GM23338 (cell line): ENCODE measurements at regions not wholly inside any gene's neighbourhood (a gene's known extent, or its start where the extent isn't known, plus 50 kb on each side); places are given as distances from the start of the nearest gene placed in this dataset.

ENCODE experiments used
- ATAC-seq: fragments of 200-7000 bp; cut with Tn5 transposase; 3 replicates; pipeline ENCODE4 v1.9.1; 2020
- DNase-seq: peaks from one replicate; pipeline ENCODE4 v3.0.0-alpha.2; 2015; ENCODE audit warnings: low spot score
- H2AFZ ChIP-seq: fragments of 200-600 bp; sonication (generic); 2 replicates; pipeline ENCODE4 v1.8.0; 2016; ENCODE audit warnings: antibody characterized with exemption, mild to moderate bottlenecking, moderate library complexity
- H3F3A ChIP-seq: fragments of 200-600 bp; sonication (generic); replicated peaks from 2 replicates; pipeline ENCODE4 v1.8.0; 2017; ENCODE audit warnings: antibody characterized with exemption, mixed run types, low read depth
- H3K27ac ChIP-seq: fragments of 200-600 bp; sonication (generic); 2 replicates; pipeline ENCODE4 v1.6.1; 2016; ENCODE audit warnings: low read depth
- H3K27me3 ChIP-seq: fragments of 200-600 bp; sonication (generic); 2 replicates; pipeline ENCODE4 v1.8.0; 2016; ENCODE audit warnings: mild to moderate bottlenecking, mixed run types, moderate library complexity; ENCODE audit not compliant: insufficient read depth
- H3K36me3 ChIP-seq: fragments of 200-600 bp; sonication (generic); 2 replicates; pipeline ENCODE4 v1.8.0; 2016; ENCODE audit warnings: mild to moderate bottlenecking; ENCODE audit not compliant: insufficient read depth
- H3K4me1 ChIP-seq: fragments of 200-600 bp; sonication (generic); 2 replicates; pipeline ENCODE4 v1.8.0; 2016; ENCODE audit warnings: mild to moderate bottlenecking, moderate library complexity; ENCODE audit not compliant: insufficient read depth
- H3K4me2 ChIP-seq: fragments of 200-600 bp; sonication (generic); 2 replicates; pipeline ENCODE4 v1.7.1; 2017; ENCODE audit warnings: mixed run types
- H3K4me3 ChIP-seq: fragments of 200-600 bp; sonication (generic); 2 replicates; pipeline ENCODE4 v1.6.1; 2016; ENCODE audit warnings: mixed run types
- H3K79me2 ChIP-seq: fragments of 200-600 bp; sonication (generic); replicated peaks from 2 replicates; pipeline ENCODE4 v1.8.0; 2017; ENCODE audit warnings: mild to moderate bottlenecking; ENCODE audit not compliant: insufficient read depth
- H3K9me2 ChIP-seq: fragments of 200-600 bp; sonication (generic); 2 replicates; pipeline ENCODE4 v1.8.0; 2017; ENCODE audit not compliant: insufficient read depth
- H4K20me1 ChIP-seq: fragments of 200-600 bp; sonication (generic); replicated peaks from 2 replicates; pipeline ENCODE4 v1.8.0; 2017; ENCODE audit warnings: mild to moderate bottlenecking; ENCODE audit not compliant: insufficient read depth
- H3K27ac Mint-ChIP-seq: 2 replicates; pipeline ENCODE4 v1.8.0; 2020; ENCODE audit warnings: inconsistent platforms, mild to moderate bottlenecking, moderate library complexity, mixed read lengths
- H3K27me3 Mint-ChIP-seq: 3 replicates; pipeline ENCODE4 v1.8.0; 2022; ENCODE audit warnings: low read depth, mild to moderate bottlenecking, moderate library complexity, mixed read lengths, inconsistent platforms; ENCODE audit not compliant: insufficient read depth, poor library complexity
- H3K36me3 Mint-ChIP-seq: 3 replicates; pipeline ENCODE4 v1.8.0; 2021; ENCODE audit warnings: low read depth, mild to moderate bottlenecking, inconsistent platforms, moderate library complexity, mixed read lengths
- H3K4me1 Mint-ChIP-seq: 3 replicates; pipeline ENCODE4 v1.8.0; 2020; ENCODE audit warnings: mild to moderate bottlenecking, inconsistent platforms, mixed read lengths
- H3K4me3 Mint-ChIP-seq: 3 replicates; pipeline ENCODE4 v1.8.0; 2021; ENCODE audit warnings: moderate library complexity, mild to moderate bottlenecking, inconsistent platforms, mixed read lengths
- H3K9me3 Mint-ChIP-seq: 3 replicates; pipeline ENCODE4 v1.8.0; 2020; ENCODE audit warnings: moderate library complexity, mild to moderate bottlenecking, inconsistent platforms, mixed read lengths
- CREB1 ChIP-seq: fragments of 250-450 bp; sonication (Bioruptor Pico); IDR thresholded peaks from 2 replicates; pipeline ENCODE4 v1.5.0; 2020; ENCODE audit warnings: low read depth, mild to moderate bottlenecking, moderate library complexity
- CTCF ChIP-seq, 2 experiments: fragments of 200-600 bp in 1 of 2; sonication (generic) in 1 of 2; conservative IDR thresholded peaks; 2 replicates each; pipeline versions ENCODE4 v1.5.1 to v1.6.1; 2016 to 2017; ENCODE audit warnings: antibody characterized with exemption in 2 of 2, low read depth in 2 of 2, mild to moderate bottlenecking in 2 of 2, moderate library complexity in 1 of 2
- ETS1 ChIP-seq: IDR thresholded peaks from 2 replicates; pipeline ENCODE4 v1.6.1; 2016; ENCODE audit warnings: antibody characterized with exemption
- EZH2 ChIP-seq: fragments of 200-600 bp; sonication (generic); IDR thresholded peaks from one replicate; pipeline ENCODE4 v1.8.0; 2017; ENCODE audit warnings: antibody characterized with exemption, mild to moderate bottlenecking, low read depth; ENCODE audit not compliant: unreplicated experiment
- EZH2phosphoT487 ChIP-seq: fragments of 200-600 bp; sonication (generic); IDR thresholded peaks from one replicate; pipeline ENCODE4 v1.8.1; 2018; ENCODE audit warnings: antibody characterized with exemption; ENCODE audit not compliant: unreplicated experiment
- JUNB ChIP-seq: IDR thresholded peaks from one replicate; pipeline ENCODE4 v1.6.1; 2016; ENCODE audit warnings: antibody characterized with exemption; ENCODE audit not compliant: unreplicated experiment
- NANOG ChIP-seq: IDR thresholded peaks from 2 replicates; pipeline ENCODE4 v1.6.1; 2016; ENCODE audit warnings: antibody characterized with exemption, borderline replicate concordance
- POLR2AphosphoS5 ChIP-seq: IDR thresholded peaks from 2 replicates; pipeline ENCODE4 v1.6.1; 2016; ENCODE audit warnings: antibody characterized with exemption, low read depth
- REST ChIP-seq: IDR thresholded peaks from one replicate; pipeline ENCODE4 v1.6.1; 2018; ENCODE audit warnings: antibody characterized with exemption; ENCODE audit not compliant: unreplicated experiment
- STAT1 ChIP-seq: IDR thresholded peaks from one replicate; pipeline ENCODE4 v1.6.1; 2016; ENCODE audit warnings: antibody characterized with exemption; ENCODE audit not compliant: unreplicated experiment
- ZNF114 ChIP-seq: fragments of 250-450 bp; sonication (Bioruptor Pico); IDR thresholded peaks from 2 replicates; pipeline ENCODE4 v1.5.0; 2020; ENCODE audit warnings: mild to moderate bottlenecking, moderate library complexity
- ZNF331 ChIP-seq: fragments of 250-450 bp; sonication (Bioruptor Pico); IDR thresholded peaks from 2 replicates; pipeline ENCODE4 v1.5.0; 2020; ENCODE audit warnings: low read depth, mild to moderate bottlenecking, moderate library complexity
- ZNF462 ChIP-seq: fragments of 250-450 bp; sonication (Bioruptor Pico); IDR thresholded peaks from 2 replicates; pipeline ENCODE4 v1.5.0; 2020; ENCODE audit warnings: mild to moderate bottlenecking, moderate library complexity

- Mint-ChIP-seq H3K4me1 (no peaks in the 10 kb centered on the region), H3K9me3 (peaks cover 34% of the 10 kb centered on the region), H3K27ac (no peak overlapping the region), H3K27me3 (peaks cover 3% of the 10 kb centered on the region), H3K4me3 (no peak overlapping the region), H3K36me3 (peaks cover 34% of the 10 kb centered on the region)
- peaks cover 19% of the 10 kb centered on the region for H3K36me3 ChIP-seq
- no peaks in the 10 kb centered on the region for H3K79me2 ChIP-seq
- TF ChIP-seq CREB1 (CRISPR knock-in tag) (no peak), ETS1 (no peak), REST (no peak), NANOG (no peak), EZH2phosphoT487 (no peak), ZNF331 (no peak), ZNF462 (CRISPR knock-in tag) (no peak), ZNF114 (CRISPR knock-in tag) (no peak), EZH2 (no peak), POLR2AphosphoS5 (no peak), STAT1 (no peak), CTCF (conservative IDR thresholded peaks at IDR 0.05; ENCODE audit: low read depth in 2 of 2) (no peak), JUNB (no peak)
- no peaks in the 10 kb centered on the region for H3K4me1 ChIP-seq
- DNase-seq, result no peak
- no peak overlapping the region for H3K4me2 ChIP-seq
- H2AFZ ChIP-seq, result no peak overlapping the region
- no peaks in the 10 kb centered on the region for H3F3A ChIP-seq
- no peak overlapping the region for H3K27ac ChIP-seq
- H4K20me1 ChIP-seq, result no peaks in the 10 kb centered on the region
- no peak overlapping the region for H3K4me3 ChIP-seq
- peaks cover 3% of the 10 kb centered on the region; the same call in 1 of the 2 replicates for H3K9me2 ChIP-seq
- ATAC-seq, result no peak
- no peaks in the 10 kb centered on the region for H3K27me3 ChIP-seq
These were observed 145.0 kb downstream of the WIF1 start for GRCh38 chr12:64976131-64976530.
